ENCODE measurements at regions not wholly inside any gene's neighbourhood (a gene's known extent, or its start where the extent isn't known, plus 50 kb on each side); places are given as distances from the start of the nearest gene placed in this dataset.

- H3K4me3 ChIP-seq, result no peak overlapping the region
- H3K36me3 ChIP-seq (replicated peaks; ENCODE audit: insufficient read depth, low read depth), result no peaks in the 10 kb centered on the region
- no peak for DNase-seq (ENCODE audit: low spot score)
- no peaks in the 10 kb centered on the region for H3K9me3 ChIP-seq (ENCODE audit: low read depth)
- WGBS (ENCODE audit: low lambda C conversion rate, missing lambda C conversion rate), result 87% methylated on average over 1 of the region's 1 CpG
- H2AFZ ChIP-seq, result no peak overlapping the region
- H3K27ac ChIP-seq, result no peak overlapping the region
- no peaks in the 10 kb centered on the region for H3K4me1 ChIP-seq (ENCODE audit: insufficient read depth)
- H3K27me3 ChIP-seq, result peaks cover 4% of the 10 kb centered on the region
- H4K20me1 ChIP-seq (ENCODE audit: insufficient read depth, poor library complexity, severe bottlenecking), result no peaks in the 10 kb centered on the region
- no peak overlapping the region for H3K4me2 ChIP-seq
- H3K9me2 ChIP-seq (replicated peaks; ENCODE audit: insufficient read depth), result no peaks in the 10 kb centered on the region
- no peaks in the 10 kb centered on the region for H3K79me2 ChIP-seq
- TF ChIP-seq, protein P1, sequence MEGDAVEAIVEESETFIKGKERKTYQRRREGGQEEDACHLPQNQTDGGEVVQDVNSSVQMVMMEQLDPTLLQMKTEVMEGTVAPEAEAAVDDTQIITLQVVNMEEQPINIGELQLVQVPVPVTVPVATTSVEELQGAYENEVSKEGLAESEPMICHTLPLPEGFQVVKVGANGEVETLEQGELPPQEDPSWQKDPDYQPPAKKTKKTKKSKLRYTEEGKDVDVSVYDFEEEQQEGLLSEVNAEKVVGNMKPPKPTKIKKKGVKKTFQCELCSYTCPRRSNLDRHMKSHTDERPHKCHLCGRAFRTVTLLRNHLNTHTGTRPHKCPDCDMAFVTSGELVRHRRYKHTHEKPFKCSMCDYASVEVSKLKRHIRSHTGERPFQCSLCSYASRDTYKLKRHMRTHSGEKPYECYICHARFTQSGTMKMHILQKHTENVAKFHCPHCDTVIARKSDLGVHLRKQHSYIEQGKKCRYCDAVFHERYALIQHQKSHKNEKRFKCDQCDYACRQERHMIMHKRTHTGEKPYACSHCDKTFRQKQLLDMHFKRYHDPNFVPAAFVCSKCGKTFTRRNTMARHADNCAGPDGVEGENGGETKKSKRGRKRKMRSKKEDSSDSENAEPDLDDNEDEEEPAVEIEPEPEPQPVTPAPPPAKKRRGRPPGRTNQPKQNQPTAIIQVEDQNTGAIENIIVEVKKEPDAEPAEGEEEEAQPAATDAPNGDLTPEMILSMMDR (IDR thresholded peaks at IDR 0.05; ENCODE audit: poor library complexity), result no peak
- TF ChIP-seq EZH2phosphoT487 (IDR thresholded peaks at IDR 0.05; ENCODE audit: low read depth, severe bottlenecking, unreplicated experiment) (no peak), EZH2 (IDR thresholded peaks at IDR 0.05; ENCODE audit: borderline replicate concordance) (no peak)
Observed at GRCh38 chr1:58403894-58404293, 142.6 kb downstream of the OMA1 start.

GRCh38 chr1:58402444-58402843 lies 144.1 kb downstream of the OMA1 start:
- Histone ChIP-seq H3K27me3 (peaks cover 4% of the 10 kb centered on the region), H3K79me2 (no peaks in the 10 kb centered on the region), H2AFZ (no peak overlapping the region), H3K27ac (no peak overlapping the region), H3K9me2 (replicated peaks; ENCODE audit: insufficient read depth) (no peaks in the 10 kb centered on the region), H3K9me3 (ENCODE audit: low read depth) (no peaks in the 10 kb centered on the region), H3K4me3 (no peak overlapping the region), H4K20me1 (ENCODE audit: insufficient read depth, poor library complexity, severe bottlenecking) (no peaks in the 10 kb centered on the region), H3K4me1 (ENCODE audit: insufficient read depth) (no peaks in the 10 kb centered on the region), H3K4me2 (no peak overlapping the region), H3K36me3 (replicated peaks; ENCODE audit: insufficient read depth, low read depth) (no peaks in the 10 kb centered on the region)
- DNase-seq (ENCODE audit: low spot score), result no peak
- WGBS (ENCODE audit: low lambda C conversion rate, missing lambda C conversion rate), result 79% methylated on average over 6 of the region's 6 CpGs
- TF ChIP-seq, protein P1 (IDR thresholded peaks at IDR 0.05; ENCODE audit: poor library complexity), result no peak
- TF ChIP-seq EZH2 (IDR thresholded peaks at IDR 0.05; ENCODE audit: borderline replicate concordance), result no peak
- no peak for TF ChIP-seq EZH2phosphoT487 (IDR thresholded peaks at IDR 0.05; ENCODE audit: low read depth, severe bottlenecking, unreplicated experiment)

DNA sequence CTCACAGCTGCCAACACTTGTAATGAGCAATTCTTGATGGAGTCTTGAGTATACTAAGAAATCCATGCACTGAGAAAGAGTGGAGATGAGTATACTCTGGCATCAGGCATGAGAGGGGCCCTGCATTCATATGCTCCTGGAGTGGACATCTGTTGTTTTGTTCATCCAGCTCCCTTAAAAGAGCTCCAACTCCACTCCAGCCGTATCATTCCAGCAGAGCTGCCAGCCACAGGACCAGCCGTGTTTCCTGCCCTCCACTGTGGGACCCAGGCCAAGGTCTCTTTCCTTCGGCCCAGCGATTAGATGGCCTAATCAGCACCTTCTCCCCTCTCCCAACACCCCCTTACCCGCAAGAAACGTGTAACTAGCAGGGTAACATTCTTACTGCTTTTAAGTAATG lies 144.5 kb downstream of the OMA1 start:
- Histone ChIP-seq H3K9me2 (replicated peaks; ENCODE audit: insufficient read depth) (no peaks in the 10 kb centered on the region), H2AFZ (no peak overlapping the region), H3K4me1 (ENCODE audit: insufficient read depth) (no peaks in the 10 kb centered on the region), H3K36me3 (replicated peaks; ENCODE audit: insufficient read depth, low read depth) (no peaks in the 10 kb centered on the region), H4K20me1 (ENCODE audit: insufficient read depth, poor library complexity, severe bottlenecking) (no peaks in the 10 kb centered on the region), H3K79me2 (no peaks in the 10 kb centered on the region), H3K9me3 (ENCODE audit: low read depth) (no peaks in the 10 kb centered on the region), H3K4me2 (no peak overlapping the region), H3K27me3 (peaks cover 4% of the 10 kb centered on the region), H3K4me3 (no peak overlapping the region), H3K27ac (no peak overlapping the region)
- 76% methylated on average over 6 of the region's 6 CpGs for WGBS (ENCODE audit: low lambda C conversion rate, missing lambda C conversion rate)
- TF ChIP-seq EZH2phosphoT487 (IDR thresholded peaks at IDR 0.05; ENCODE audit: low read depth, severe bottlenecking, unreplicated experiment) (no peak), EZH2 (IDR thresholded peaks at IDR 0.05; ENCODE audit: borderline replicate concordance) (no peak)
- TF ChIP-seq, protein P1 (IDR thresholded peaks at IDR 0.05; ENCODE audit: poor library complexity), result no peak
- DNase-seq (ENCODE audit: low spot score), result no peak

DNA sequence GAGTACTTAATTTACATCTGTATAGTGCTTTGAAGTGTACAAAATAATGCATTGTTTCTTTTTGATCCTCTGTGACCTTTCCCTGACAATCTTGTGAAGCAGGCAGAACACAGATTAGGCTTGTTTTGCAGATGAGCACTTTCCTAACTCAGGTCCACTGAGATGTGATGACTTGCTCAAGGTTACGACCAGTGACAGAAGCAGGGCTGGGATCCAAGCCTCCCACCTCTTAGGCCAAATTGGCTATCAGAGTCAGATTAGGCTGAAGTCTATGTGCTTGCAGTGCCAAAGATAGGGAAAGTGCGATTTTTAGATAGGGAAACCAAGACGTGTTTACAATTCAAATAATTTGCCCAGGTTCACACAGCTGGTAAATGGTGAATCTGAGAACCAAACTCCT lies 147.3 kb downstream of the OMA1 start:
- Histone ChIP-seq H3K36me3 (replicated peaks; ENCODE audit: insufficient read depth, low read depth) (no peaks in the 10 kb centered on the region), H2AFZ (no peak overlapping the region), H3K4me1 (ENCODE audit: insufficient read depth) (peaks cover 5% of the 10 kb centered on the region), H3K27ac (no peak overlapping the region), H3K4me2 (no peak overlapping the region), H3K9me2 (replicated peaks; ENCODE audit: insufficient read depth) (no peaks in the 10 kb centered on the region), H3K27me3 (peaks cover 4% of the 10 kb centered on the region), H3K9me3 (ENCODE audit: low read depth) (no peaks in the 10 kb centered on the region), H3K4me3 (no peak overlapping the region), H3K79me2 (no peaks in the 10 kb centered on the region), H4K20me1 (ENCODE audit: insufficient read depth, poor library complexity, severe bottlenecking) (no peaks in the 10 kb centered on the region)
- TF ChIP-seq EZH2phosphoT487 (IDR thresholded peaks at IDR 0.05; ENCODE audit: low read depth, severe bottlenecking, unreplicated experiment) (no peak), EZH2 (IDR thresholded peaks at IDR 0.05; ENCODE audit: borderline replicate concordance) (no peak)
- TF ChIP-seq, protein P1 (IDR thresholded peaks at IDR 0.05; ENCODE audit: poor library complexity), result no peak
- DNase-seq (ENCODE audit: low spot score), result no peak
- 70% methylated on average over 3 of the region's 3 CpGs for WGBS (ENCODE audit: low lambda C conversion rate, missing lambda C conversion rate)
